ENCODE measurements at regions not wholly inside any gene's neighbourhood (a gene's known extent, or its start where the extent isn't known, plus 50 kb on each side); places are given as distances from the start of the nearest gene placed in this dataset.

- no peak for TF ChIP-seq CTCF (conservative IDR thresholded peaks at IDR 0.05)
- no peak for TF ChIP-seq ZFX (IDR thresholded peaks at IDR 0.05)
- no peak overlapping the region for H3K27ac ChIP-seq
Observed at GRCh38 chr17:68657166-68657565, 56.0 kb upstream of the FAM20A start.

GRCh38 chr17:68656666-68657065 lies 55.5 kb upstream of the FAM20A start:
- H3K27ac ChIP-seq: no peak overlapping the region
- no peak for TF ChIP-seq CTCF (conservative IDR thresholded peaks at IDR 0.05)
- no peak for TF ChIP-seq ZFX (IDR thresholded peaks at IDR 0.05)
